ENCODE measurements at regions not wholly inside any gene's neighbourhood (a gene's known extent, or its start where the extent isn't known, plus 50 kb on each side); places are given as distances from the start of the nearest gene placed in this dataset.

- Mint-ChIP-seq H3K4me1 (no peaks in the 10 kb centered on the region), H3K9me3 (ENCODE audit: insufficient read depth) (peaks cover 4% of the 10 kb centered on the region), H3K27ac (no peak overlapping the region), H3K27me3 (no peaks in the 10 kb centered on the region), H3K4me3 (no peak overlapping the region)
- H3K4me2 ChIP-seq (replicated peaks; ENCODE audit: low read depth, low read length, poor library complexity, severe bottlenecking), result no peak overlapping the region
- H3K4me1 ChIP-seq (ENCODE audit: control insufficient read depth in 2 of 2, insufficient read depth in 2 of 2, low read length in 2 of 2), result no peaks in the 10 kb centered on the region
- no peak overlapping the region for H3K27ac ChIP-seq (ENCODE audit: low read length in 2 of 2)
- POLR2A ChIA-PET, result no interaction called here
- no peaks in the 10 kb centered on the region for H3K79me2 ChIP-seq (ENCODE audit: control insufficient read depth, insufficient read depth, low read length)
- peaks cover 0 to 16% (median 5%) of the 10 kb centered on the region in 3 donors for H3K9me3 ChIP-seq (ENCODE audit: control extremely low read depth in 1 of 3, control insufficient read depth in 2 of 3, insufficient read depth in 1 of 3, low read length in 2 of 3)
- no peak overlapping the region for H3K4me3 ChIP-seq (ENCODE audit: control extremely low read depth in 1 of 5, extremely low read depth in 1 of 5, insufficient read depth in 1 of 5, low read depth in 2 of 5, low read length in 4 of 5)
- no peak overlapping the region for H2AFZ ChIP-seq (ENCODE audit: insufficient read depth, low read depth, low read length, poor library complexity, severe bottlenecking)
- TF ChIP-seq, protein P1, sequence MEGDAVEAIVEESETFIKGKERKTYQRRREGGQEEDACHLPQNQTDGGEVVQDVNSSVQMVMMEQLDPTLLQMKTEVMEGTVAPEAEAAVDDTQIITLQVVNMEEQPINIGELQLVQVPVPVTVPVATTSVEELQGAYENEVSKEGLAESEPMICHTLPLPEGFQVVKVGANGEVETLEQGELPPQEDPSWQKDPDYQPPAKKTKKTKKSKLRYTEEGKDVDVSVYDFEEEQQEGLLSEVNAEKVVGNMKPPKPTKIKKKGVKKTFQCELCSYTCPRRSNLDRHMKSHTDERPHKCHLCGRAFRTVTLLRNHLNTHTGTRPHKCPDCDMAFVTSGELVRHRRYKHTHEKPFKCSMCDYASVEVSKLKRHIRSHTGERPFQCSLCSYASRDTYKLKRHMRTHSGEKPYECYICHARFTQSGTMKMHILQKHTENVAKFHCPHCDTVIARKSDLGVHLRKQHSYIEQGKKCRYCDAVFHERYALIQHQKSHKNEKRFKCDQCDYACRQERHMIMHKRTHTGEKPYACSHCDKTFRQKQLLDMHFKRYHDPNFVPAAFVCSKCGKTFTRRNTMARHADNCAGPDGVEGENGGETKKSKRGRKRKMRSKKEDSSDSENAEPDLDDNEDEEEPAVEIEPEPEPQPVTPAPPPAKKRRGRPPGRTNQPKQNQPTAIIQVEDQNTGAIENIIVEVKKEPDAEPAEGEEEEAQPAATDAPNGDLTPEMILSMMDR (IDR thresholded peaks at IDR 0.05), result no peak
- TF ChIP-seq EZH2 (IDR thresholded peaks at IDR 0.05; ENCODE audit: borderline replicate concordance, insufficient read depth, low read depth, low read length, poor library complexity, severe bottlenecking), result no peak
- ATAC-seq (ENCODE audit: low read depth) (no peak), DNase-seq (no peak)
- no peak overlapping the region for H3K9ac ChIP-seq (ENCODE audit: low read length)
- no peaks in the 10 kb centered on the region for H4K20me1 ChIP-seq (ENCODE audit: control insufficient read depth, insufficient read depth, low read length, poor library complexity, severe bottlenecking)
- intact Hi-C loops (cut with micrococcal nuclease), result no loop called here
- H3K36me3 ChIP-seq (replicated peaks in 1 of 2; ENCODE audit: control extremely low read depth in 1 of 2, control insufficient read depth in 1 of 2, extremely low read depth in 1 of 2, insufficient read depth in 2 of 2, low read length in 1 of 2), result no peaks in the 10 kb centered on the region
- CTCF ChIA-PET, result no interaction called here
- WGBS (ENCODE audit: insufficient coverage), result 92% methylated on average over 4 of the region's 4 CpGs
- no peaks in the 10 kb centered on the region for H3K27me3 ChIP-seq (replicated peaks in 1 of 4; ENCODE audit: control extremely low read depth in 1 of 4, control insufficient read depth in 3 of 4, insufficient read depth in 4 of 4, low read length in 3 of 4)
These were observed 618.0 kb downstream of the NPHP4 start for GRCh38 chr1:5374192-5374591.

- TF ChIP-seq, protein P1 (IDR thresholded peaks at IDR 0.05), result no peak
- no peak for TF ChIP-seq EZH2 (IDR thresholded peaks at IDR 0.05; ENCODE audit: borderline replicate concordance, insufficient read depth, low read depth, low read length, poor library complexity, severe bottlenecking)
These were observed 618.9 kb downstream of the NPHP4 start for GRCh38 chr1:5373281-5373680.

More at GRCh38 chr1:5373281-5373680, 618.9 kb downstream of the NPHP4 start:
- CTCF ChIA-PET, result no interaction called here
- Histone ChIP-seq H3K36me3 (replicated peaks in 1 of 2; ENCODE audit: control extremely low read depth in 1 of 2, control insufficient read depth in 1 of 2, extremely low read depth in 1 of 2, insufficient read depth in 2 of 2, low read length in 1 of 2) (no peaks in the 10 kb centered on the region), H3K4me3 (ENCODE audit: control extremely low read depth in 1 of 5, extremely low read depth in 1 of 5, insufficient read depth in 1 of 5, low read depth in 2 of 5, low read length in 4 of 5) (no peak overlapping the region), H3K4me2 (replicated peaks; ENCODE audit: low read depth, low read length, poor library complexity, severe bottlenecking) (no peak overlapping the region), H3K9ac (ENCODE audit: low read length) (no peak overlapping the region), H3K79me2 (ENCODE audit: control insufficient read depth, insufficient read depth, low read length) (no peaks in the 10 kb centered on the region), H3K27ac (ENCODE audit: low read length in 2 of 2) (no peak overlapping the region), H3K4me1 (ENCODE audit: control insufficient read depth in 2 of 2, insufficient read depth in 2 of 2, low read length in 2 of 2) (no peaks in the 10 kb centered on the region), H3K9me3 (ENCODE audit: control extremely low read depth in 1 of 3, control insufficient read depth in 2 of 3, insufficient read depth in 1 of 3, low read length in 2 of 3) (peaks cover 0 to 16% (median 5%) of the 10 kb centered on the region in 3 donors), H2AFZ (ENCODE audit: insufficient read depth, low read depth, low read length, poor library complexity, severe bottlenecking) (no peak overlapping the region), H3K27me3 (replicated peaks in 1 of 4; ENCODE audit: control extremely low read depth in 1 of 4, control insufficient read depth in 3 of 4, insufficient read depth in 4 of 4, low read length in 3 of 4) (no peaks in the 10 kb centered on the region), H4K20me1 (ENCODE audit: control insufficient read depth, insufficient read depth, low read length, poor library complexity, severe bottlenecking) (no peaks in the 10 kb centered on the region)
- Mint-ChIP-seq H3K9me3 (ENCODE audit: insufficient read depth) (peaks cover 4% of the 10 kb centered on the region), H3K27ac (no peak overlapping the region), H3K4me1 (no peaks in the 10 kb centered on the region), H3K4me3 (no peak overlapping the region), H3K27me3 (no peaks in the 10 kb centered on the region)
- ATAC-seq (ENCODE audit: low read depth) (no peak), DNase-seq (no peak)
- intact Hi-C loops (cut with micrococcal nuclease), result no loop called here
- 100% methylated on average over 4 of the region's 4 CpGs for WGBS (ENCODE audit: insufficient coverage)
- POLR2A ChIA-PET, result no interaction called here
